H9 (cell line): ENCODE measurements at regions not wholly inside any gene's neighbourhood (a gene's known extent, or its start where the extent isn't known, plus 50 kb on each side); places are given as distances from the start of the nearest gene placed in this dataset.

ENCODE experiments used
- DNase-seq: peaks from one replicate; pipeline ENCODE4 v3.0.0-alpha.2; 2017
- H2AFZ ChIP-seq: one replicate; pipeline ENCODE4 v1.6.1; 2013; ENCODE audit warnings: mild to moderate bottlenecking, low read length, control low read depth, moderate library complexity
- H2AK5ac ChIP-seq: 2 replicates; pipeline ENCODE4 v1.6.1; 2013; ENCODE audit warnings: low read length, control low read depth, mixed read lengths; ENCODE audit not compliant: insufficient read length
- H2BK120ac ChIP-seq: one replicate; pipeline ENCODE4 v1.6.1; 2013; ENCODE audit warnings: low read depth, mild to moderate bottlenecking, low read length, control low read depth, inconsistent platforms; ENCODE audit not compliant: poor library complexity, severe bottlenecking
- H2BK12ac ChIP-seq: 2 replicates; pipeline ENCODE4 v1.6.1; 2013; ENCODE audit warnings: low read length, control low read depth, mixed read lengths, low read depth; ENCODE audit not compliant: insufficient read length
- H2BK15ac ChIP-seq: 2 replicates; pipeline ENCODE4 v1.6.1; 2013; ENCODE audit warnings: low read depth, low read length, control low read depth
- H2BK20ac ChIP-seq: one replicate; pipeline ENCODE4 v1.6.1; 2013; ENCODE audit warnings: low read depth, mild to moderate bottlenecking, low read length, control low read depth, inconsistent platforms; ENCODE audit not compliant: poor library complexity, severe bottlenecking
- H2BK5ac ChIP-seq: 2 replicates; pipeline ENCODE4 v1.6.1; 2013; ENCODE audit warnings: low read length, control low read depth, mixed read lengths; ENCODE audit not compliant: insufficient read length
- H3K14ac ChIP-seq: 2 replicates; pipeline ENCODE4 v1.6.1; 2013; ENCODE audit warnings: low read length, control low read depth; ENCODE audit not compliant: insufficient read depth
- H3K18ac ChIP-seq: 2 replicates; pipeline ENCODE4 v1.6.1; 2013; ENCODE audit warnings: low read depth, mild to moderate bottlenecking, mixed read lengths, low read length, control low read depth; ENCODE audit not compliant: insufficient read length
- H3K23ac ChIP-seq: 2 replicates; pipeline ENCODE4 v1.6.1; 2013; ENCODE audit warnings: low read length, control low read depth, mixed read lengths, low read depth; ENCODE audit not compliant: insufficient read length
- H3K23me2 ChIP-seq: 2 replicates; pipeline ENCODE4 v1.6.1; 2013; ENCODE audit warnings: low read depth, mild to moderate bottlenecking, mixed read lengths, low read length, control low read depth; ENCODE audit not compliant: insufficient read length, poor library complexity, severe bottlenecking
- H3K27ac ChIP-seq: 2 replicates; pipeline ENCODE4 v1.5.1; 2013; ENCODE audit warnings: low read length, control low read depth, mixed read lengths, low read depth; ENCODE audit not compliant: insufficient read length
- H3K27me3 ChIP-seq: 2 replicates; pipeline ENCODE4 v1.6.1; 2013; ENCODE audit warnings: low read length, control low read depth, inconsistent platforms; ENCODE audit not compliant: insufficient read depth
- H3K4ac ChIP-seq: 2 replicates; pipeline ENCODE4 v1.6.1; 2013; ENCODE audit warnings: low read depth, mild to moderate bottlenecking, control low read depth, inconsistent platforms, low read length, moderate library complexity
- H3K4me1 ChIP-seq: 2 replicates; pipeline ENCODE4 v1.6.1; 2013; ENCODE audit warnings: low read length, control low read depth, inconsistent platforms; ENCODE audit not compliant: insufficient read depth
- H3K4me2 ChIP-seq: 2 replicates; pipeline ENCODE4 v1.6.1; 2013; ENCODE audit warnings: low read length, control low read depth, mixed read lengths; ENCODE audit not compliant: insufficient read length, insufficient read depth
- H3K56ac ChIP-seq: 2 replicates; pipeline ENCODE4 v1.6.1; 2013; ENCODE audit warnings: low read depth, mild to moderate bottlenecking, mixed read lengths, low read length, control low read depth; ENCODE audit not compliant: insufficient read length
- H3K79me1 ChIP-seq: 2 replicates; pipeline ENCODE4 v1.6.1; 2013; ENCODE audit warnings: low read depth, mild to moderate bottlenecking, moderate library complexity, low read length, control low read depth, inconsistent platforms; ENCODE audit not compliant: insufficient read depth, poor library complexity, severe bottlenecking
- H3K79me2 ChIP-seq: 2 replicates; pipeline ENCODE4 v1.6.1; 2013; ENCODE audit warnings: low read length, control low read depth, inconsistent platforms; ENCODE audit not compliant: insufficient read depth
- H3K9ac ChIP-seq: 2 replicates; pipeline ENCODE4 v1.6.1; 2013; ENCODE audit warnings: low read length, control low read depth, mixed read lengths; ENCODE audit not compliant: insufficient read length; ENCODE audit errors: extremely low read depth
- H3K9me3 ChIP-seq: one replicate; pipeline ENCODE4 v1.6.1; 2013; ENCODE audit warnings: low read depth, low read length, inconsistent platforms; ENCODE audit not compliant: control insufficient read depth
- H3T11ph ChIP-seq: one replicate; pipeline ENCODE4 v1.6.1; 2013; ENCODE audit warnings: mild to moderate bottlenecking, low read length, control low read depth, inconsistent platforms
- H4K20me1 ChIP-seq: one replicate; pipeline ENCODE4 v1.6.1; 2013; ENCODE audit not compliant: control insufficient read depth, insufficient read length, insufficient read depth
- H4K5ac ChIP-seq: 2 replicates; pipeline ENCODE4 v1.6.1; 2013; ENCODE audit warnings: low read depth, mild to moderate bottlenecking, mixed read lengths, low read length, control low read depth; ENCODE audit not compliant: insufficient read length
- H4K8ac ChIP-seq: replicated peaks from 2 replicates; pipeline ENCODE4 v1.6.1; 2013; ENCODE audit warnings: low read length, control low read depth, mixed read lengths, low read depth; ENCODE audit not compliant: insufficient read length
- H4K91ac ChIP-seq: 2 replicates; pipeline ENCODE4 v1.6.1; 2013; ENCODE audit warnings: low read depth, mild to moderate bottlenecking, moderate library complexity, mixed read lengths, low read length, control low read depth; ENCODE audit not compliant: insufficient read length
- H3K27ac Mint-ChIP-seq, 3 experiments: 2 replicates in 2 of 3; 3 replicates in 1 of 3; pipeline ENCODE4 v1.8.0; 2020 to 2021; ENCODE audit warnings: mixed read lengths in 3 of 3, mild to moderate bottlenecking in 1 of 3, moderate library complexity in 1 of 3
- H3K27me3 Mint-ChIP-seq: 2 replicates; pipeline ENCODE4 v1.8.0; 2021; ENCODE audit warnings: low read depth, mild to moderate bottlenecking, moderate library complexity, mixed read lengths
- H3K36me3 Mint-ChIP-seq, 3 experiments: 2 replicates in 2 of 3; 3 replicates in 1 of 3; pipeline ENCODE4 v1.8.0; 2020 to 2021; ENCODE audit warnings: low read depth in 3 of 3, mixed read lengths in 3 of 3; ENCODE audit not compliant: insufficient read depth in 1 of 3
- H3K4me1 Mint-ChIP-seq, 2 experiments: 2 replicates each; pipeline ENCODE4 v1.8.0; 2020; ENCODE audit warnings: mixed read lengths in 2 of 2
- H3K4me3 Mint-ChIP-seq, 2 experiments: 2 replicates in 1 of 2; 3 replicates in 1 of 2; pipeline ENCODE4 v1.8.0; 2020 to 2021; ENCODE audit warnings: mild to moderate bottlenecking in 2 of 2, mixed read lengths in 2 of 2, moderate library complexity in 1 of 2
- H3K9me3 Mint-ChIP-seq, 2 experiments: 2 replicates in 1 of 2; 3 replicates in 1 of 2; pipeline ENCODE4 v1.8.0; 2020; ENCODE audit warnings: mild to moderate bottlenecking in 2 of 2, mixed read lengths in 2 of 2, moderate library complexity in 1 of 2
- CTCF ChIP-seq: fragments of 200-600 bp; sonication (generic); conservative IDR thresholded peaks from 3 replicates; pipeline ENCODE4 v1.8.0; 2021; ENCODE audit warnings: antibody characterized with exemption, mild to moderate bottlenecking
- WGBS: extraction: QIAGEN DNeasy Blood & Tissue Kit; methylation state at CpG from one replicate; pipeline ENCODE4 v1.1.7; 2013; ENCODE audit warnings: missing lambda C conversion rate, low lambda C conversion rate, mixed read lengths; ENCODE audit not compliant: insufficient read length; ENCODE audit errors: extremely low coverage; 5-methylcytosine and 5-hydroxymethylcytosine counted together

GRCh38 chr14:66111891-66112290, 374.3 kb upstream of the CCDC196 start:
- no CpG with 5 or more reads among the region's 6 CpGs for WGBS
- no peak overlapping the region for H3K4me3 Mint-ChIP-seq
- H3K4ac ChIP-seq: no peak overlapping the region

More at GRCh38 chr14:66111891-66112290, 374.3 kb upstream of the CCDC196 start:
- Histone ChIP-seq H3K23ac (no peak overlapping the region), H2AFZ (no peak overlapping the region), H2BK5ac (no peak overlapping the region), H3K9me3 (no peaks in the 10 kb centered on the region), H4K5ac (no peak overlapping the region), H4K20me1 (no peaks in the 10 kb centered on the region), H2AK5ac (no peak overlapping the region), H3K27ac (no peak overlapping the region), H3K4me2 (no peak overlapping the region), H2BK120ac (no peak overlapping the region), H2BK12ac (no peak overlapping the region), H3K9ac (no peak overlapping the region), H4K91ac (no peak overlapping the region), H2BK15ac (no peak overlapping the region), H3K79me2 (no peaks in the 10 kb centered on the region), H3K4me1 (peaks cover 8% of the 10 kb centered on the region; the same call in 1 of the 2 replicates), H4K8ac (no peak overlapping the region), H3K23me2 (no peaks in the 10 kb centered on the region), H3K18ac (no peak overlapping the region), H2BK20ac (no peak overlapping the region), H3K14ac (no peak overlapping the region), H3T11ph (no peak overlapping the region), H3K27me3 (no peaks in the 10 kb centered on the region), H3K56ac (no peak overlapping the region), H3K79me1 (no peaks in the 10 kb centered on the region)
- peaks cover 0 to 6% of the 10 kb centered on the region in 2 experiments; a peak in 1 of 5 replicates for H3K9me3 Mint-ChIP-seq
- H3K36me3 Mint-ChIP-seq: peaks cover 0 to 3% (median 2%) of the 10 kb centered on the region in 3 experiments; a peak in 2 of 7 replicates
- no peak overlapping the region for H3K27ac Mint-ChIP-seq
- TF ChIP-seq CTCF: no peak
- peaks cover 17 to 20% of the 10 kb centered on the region in 2 experiments for H3K4me1 Mint-ChIP-seq
- no peaks in the 10 kb centered on the region for H3K27me3 Mint-ChIP-seq
- DNase-seq: no peak
